CD4-positive, alpha-beta T cell treated with Interleukin-15 for 1 hour (primary cell): ENCODE measurements at regions not wholly inside any gene's neighbourhood (a gene's known extent, or its start where the extent isn't known, plus 50 kb on each side); places are given as distances from the start of the nearest gene placed in this dataset.

ENCODE experiments used
- DNase-seq: peaks from one replicate; pipeline ENCODE4 v3.0.0-alpha.2; 2020

- DNase-seq, result no peak
Measured at GRCh38 chr12:74917743-74918142, 291.9 kb downstream of the KCNC2 start.

GRCh38 chr12:74918291-74918690 lies 291.3 kb downstream of the KCNC2 start:
- DNase-seq, result no peak

- no peak for DNase-seq
Measured at GRCh38 chr12:74922117-74922516, 287.5 kb downstream of the KCNC2 start.

- no peak for DNase-seq
Measured at GRCh38 chr12:74922642-74923041, 287.0 kb downstream of the KCNC2 start.

GRCh38 chr12:74941670-74942069 lies 268.0 kb downstream of the KCNC2 start:
- no peak for DNase-seq

- DNase-seq, result no peak
Measured at GRCh38 chr12:74945771-74946198, 263.9 kb downstream of the KCNC2 start.

- DNase-seq, result no peak
Measured at GRCh38 chr12:74953697-74954096, 255.9 kb downstream of the KCNC2 start.

- DNase-seq, result no peak
Measured at GRCh38 chr12:74957231-74957630, 252.4 kb downstream of the KCNC2 start.

GRCh38 chr12:74957634-74958033 lies 252.0 kb downstream of the KCNC2 start:
- DNase-seq, result no peak

- no peak for DNase-seq
Measured at GRCh38 chr12:74959657-74960056, 250.0 kb downstream of the KCNC2 start.

- DNase-seq, result no peak
Measured at GRCh38 chr12:74963304-74963703, 246.3 kb downstream of the KCNC2 start.

- DNase-seq, result no peak
Measured at GRCh38 chr12:74963867-74964331, 245.7 kb downstream of the KCNC2 start.

- no peak for DNase-seq
Measured at GRCh38 chr12:74964390-74964789, 245.2 kb downstream of the KCNC2 start.

GRCh38 chr12:74971201-74971600 lies 238.4 kb downstream of the KCNC2 start:
- DNase-seq, result no peak

GRCh38 chr12:74977832-74978481 lies 231.7 kb downstream of the KCNC2 start:
- DNase-seq, result no peak

- DNase-seq, result no peak
Measured at GRCh38 chr12:74980510-74980909, 229.1 kb downstream of the KCNC2 start.

- no peak for DNase-seq
Measured at GRCh38 chr12:74981541-74981940, 228.1 kb downstream of the KCNC2 start.

GRCh38 chr12:74983917-74984316 lies 225.7 kb downstream of the KCNC2 start:
- no peak for DNase-seq

- DNase-seq, result no peak
Measured at GRCh38 chr12:74984631-74985030, 225.0 kb downstream of the KCNC2 start.

- DNase-seq, result peak; percentile 16
Measured at GRCh38 chr12:74985293-74985985, 224.2 kb downstream of the KCNC2 start.

- no peak for DNase-seq
Measured at GRCh38 chr12:74985986-74986319, 223.7 kb downstream of the KCNC2 start.

GRCh38 chr12:74988156-74988555 lies 221.5 kb downstream of the KCNC2 start:
- no peak for DNase-seq
